K562 (cell line): ENCODE measurements at regions not wholly inside any gene's neighbourhood (a gene's known extent, or its start where the extent isn't known, plus 50 kb on each side); places are given as distances from the start of the nearest gene placed in this dataset.

ENCODE experiments used
- ATAC-seq: fragments of 200-7000 bp; cut with Tn5 transposase; 3 replicates; pipeline ENCODE4 v1.9.1; 2020; ENCODE audit warnings: moderate library complexity
- BruUV-seq: library from RNA; stranded (reverse); fragments of 400-500 nt; replicated peaks from 2 replicates; lab custom pipeline; 2021; lab: Mats Ljungman, UMichigan
- CTCF ChIA-PET: fragments of 300-600 bp; formaldehyde crosslinking; extraction: SDS; loops from one replicate; lab custom pipeline; 2021; ENCODE audit warnings: low intra/inter-chr PET ratio; lab: Yijun Ruan, JAX
- POLR2A ChIA-PET: fragments of 300-600, 350-650 bp; sonication (Branson Sonifier 250); formaldehyde crosslinking; extraction: SDS; loops from one replicate; lab custom pipeline; 2021; ENCODE audit warnings: antibody characterized with exemption, inconsistent platforms; lab: Yijun Ruan, JAX
- DNase-seq, 4 experiments: peaks; one replicate each; pipeline versions ENCODE4 v3.0.0 to v3.0.0-alpha.2; 2011 to 2018; ENCODE audit warnings: low spot score in 3 of 4, mixed read lengths in 3 of 4; ENCODE audit errors: extremely low read depth in 1 of 4
- FAIRE-seq: peaks from 2 replicates; lab custom pipeline; 2011; peaks lifted over from hg19 to GRCh38; lab: Jason Lieb, UNC
- H2AFZ ChIP-seq: 2 replicates; pipeline ENCODE4 v1.6.0; 2011; ENCODE audit warnings: low read depth, low read length, control low read depth, inconsistent platforms
- H3K27ac ChIP-seq: fragments of 200-600 bp; 3 replicates; pipeline ENCODE4 v1.8.0; 2011; ENCODE audit warnings: low read depth, mild to moderate bottlenecking, control low read depth, inconsistent platforms, low read length, moderate library complexity, mixed read lengths; ENCODE audit errors: extremely low read depth
- H3K27me3 ChIP-seq, 2 experiments: fragments of 300-600 bp in 1 of 2; 2 replicates in 1 of 2; 3 replicates in 1 of 2; pipeline versions ENCODE4 v1.6.0 to v1.8.0; 2011; ENCODE audit warnings: inconsistent platforms in 2 of 2, low read length in 2 of 2, mild to moderate bottlenecking in 1 of 2, mixed read lengths in 1 of 2, moderate library complexity in 1 of 2; ENCODE audit not compliant: control insufficient read depth in 2 of 2, insufficient read depth in 2 of 2
- H3K36me3 ChIP-seq: fragments of 300-600 bp; 3 replicates; pipeline ENCODE4 v1.8.0; 2011; ENCODE audit warnings: mild to moderate bottlenecking, low read length, inconsistent platforms; ENCODE audit not compliant: control insufficient read depth, insufficient read depth
- H3K4me1 ChIP-seq, 2 experiments: fragments of 200-600 bp in 1 of 2; replicated peaks in 1 of 2; 2 replicates in 1 of 2; 3 replicates in 1 of 2; pipeline versions ENCODE4 v1.5.1 to v1.8.0; 2011; ENCODE audit warnings: inconsistent platforms in 2 of 2, low read length in 2 of 2, mild to moderate bottlenecking in 1 of 2, mixed read lengths in 1 of 2, moderate library complexity in 1 of 2; ENCODE audit not compliant: control insufficient read depth in 2 of 2, insufficient read depth in 2 of 2
- H3K4me2 ChIP-seq: 2 replicates; pipeline ENCODE4 v1.6.1; 2011; ENCODE audit warnings: low read length, control low read depth, inconsistent platforms, mixed read lengths; ENCODE audit not compliant: insufficient read depth
- H3K4me3 ChIP-seq: fragments of 200-600 bp; sonication (generic), shearing (Covaris generic); 2 replicates; pipeline ENCODE4 v1.5.1; 2016; ENCODE audit warnings: control low read depth, inconsistent platforms
- H3K79me2 ChIP-seq: fragments of 200-600 bp; 3 replicates; pipeline ENCODE4 v1.8.0; 2011; ENCODE audit warnings: low read length, inconsistent platforms; ENCODE audit not compliant: control insufficient read depth, insufficient read depth
- H3K9ac ChIP-seq, 2 experiments: 2 replicates each; pipeline versions ENCODE4 v1.6.0 to v1.6.1; 2011; ENCODE audit warnings: low read depth in 2 of 2, low read length in 2 of 2, control low read depth in 1 of 2, inconsistent platforms in 1 of 2, mild to moderate bottlenecking in 1 of 2, mixed read lengths in 1 of 2; ENCODE audit not compliant: insufficient read depth in 1 of 2
- H3K9me1 ChIP-seq: one replicate; pipeline ENCODE4 v1.6.0; 2011; ENCODE audit warnings: inconsistent platforms, mild to moderate bottlenecking, low read length, moderate library complexity; ENCODE audit not compliant: control insufficient read depth, insufficient read depth
- H3K9me3 ChIP-seq: replicated peaks from 2 replicates; pipeline ENCODE4 v1.5.1; 2011; ENCODE audit warnings: low read depth, low read length, inconsistent platforms; ENCODE audit not compliant: control insufficient read depth, insufficient read depth
- H4K20me1 ChIP-seq: replicated peaks from 2 replicates; pipeline ENCODE4 v1.6.1; 2011; ENCODE audit warnings: low read length, inconsistent platforms, mixed read lengths; ENCODE audit not compliant: control insufficient read depth, insufficient read depth
- ARHGAP35 ChIP-seq: fragments of 450-650 bp; IDR thresholded peaks from 2 replicates; pipeline ENCODE4 v1.6.1; 2018; ENCODE audit not compliant: partially characterized antibody
- BHLHE40 ChIP-seq: IDR thresholded peaks from 2 replicates; pipeline ENCODE4 v1.6.1; 2011; ENCODE audit warnings: low read length, improper control_type of control experiment
- FOXP1 ChIP-seq: sonication (generic); formaldehyde crosslinking; IDR thresholded peaks from 2 replicates; pipeline ENCODE4 v1.8.0; 2022; ENCODE audit warnings: mild to moderate bottlenecking, missing genetic modification reagents
- GABPB1 ChIP-seq: sonication (generic); formaldehyde crosslinking; IDR thresholded peaks from 2 replicates; pipeline ENCODE4 v1.8.0; 2022; ENCODE audit warnings: mild to moderate bottlenecking, missing genetic modification reagents
- HCFC1 ChIP-seq: IDR thresholded peaks from 2 replicates; pipeline ENCODE4 v1.6.1; 2012; ENCODE audit warnings: low read depth, low read length, improper control_type of control experiment
- HNRNPLL ChIP-seq: fragments of 200-400 bp; formaldehyde crosslinking; IDR thresholded peaks from 2 replicates; pipeline ENCODE4 v1.6.1; 2017; ENCODE audit warnings: low read length, low read depth, mild to moderate bottlenecking; ENCODE audit not compliant: poor library complexity, severe bottlenecking
- HSF4 ChIP-seq: fragments of 250-450 bp; sonication (Bioruptor Pico); IDR thresholded peaks from 2 replicates; pipeline ENCODE4 v2.1.2; 2022; ENCODE audit warnings: mild to moderate bottlenecking, moderate library complexity, borderline replicate concordance
- IFI16 ChIP-seq: fragments of 250-450 bp; sonication (Bioruptor Pico); IDR thresholded peaks from 2 replicates; pipeline ENCODE4 v2.1.2; 2022; ENCODE audit warnings: mild to moderate bottlenecking, inconsistent platforms
- KLF6 ChIP-seq: fragments of 250-450 bp; sonication (Bioruptor Pico); IDR thresholded peaks from 2 replicates; pipeline ENCODE4 v1.4.0; 2020; ENCODE audit warnings: mild to moderate bottlenecking, moderate library complexity, borderline replicate concordance
- LEF1 ChIP-seq: fragments of 450-650 bp; IDR thresholded peaks from 2 replicates; pipeline ENCODE4 v1.6.1; 2016; ENCODE audit warnings: mild to moderate bottlenecking
- NCOA6 ChIP-seq: fragments of 450-650 bp; IDR thresholded peaks from 2 replicates; pipeline ENCODE4 v1.6.1; 2017; ENCODE audit warnings: mild to moderate bottlenecking
- NR2F6 ChIP-seq: fragments of 450-650 bp; formaldehyde crosslinking; IDR thresholded peaks from 2 replicates; pipeline ENCODE4 v1.4.0; 2020; ENCODE audit warnings: mild to moderate bottlenecking
- PRPF4 ChIP-seq: fragments of 200-400 bp; formaldehyde crosslinking; IDR thresholded peaks from one replicate; pipeline ENCODE4 v1.6.1; 2017; ENCODE audit warnings: low read length, low read depth, mild to moderate bottlenecking; ENCODE audit not compliant: insufficient read depth, poor library complexity, severe bottlenecking
- PTTG1 ChIP-seq: fragments of 450-650 bp; IDR thresholded peaks from 2 replicates; pipeline ENCODE4 v1.6.1; 2016; ENCODE audit warnings: low read depth, mild to moderate bottlenecking, missing genetic modification characterization, missing compliant biosample characterization
- RBM15 ChIP-seq: fragments of 200-400 bp; formaldehyde crosslinking; IDR thresholded peaks from 2 replicates; pipeline ENCODE4 v1.6.1; 2018; ENCODE audit warnings: mild to moderate bottlenecking, low read length, moderate library complexity; ENCODE audit not compliant: insufficient read depth
- TRIM24 ChIP-seq, 2 experiments: fragments of 450-650 bp; IDR thresholded peaks; 2 replicates each; pipeline ENCODE4 v1.6.1; 2016
- ZFP30 ChIP-seq: fragments of 250-450 bp; sonication (Bioruptor Pico); IDR thresholded peaks from 2 replicates; pipeline ENCODE4 v1.8.0; 2022; ENCODE audit warnings: moderate library complexity, mild to moderate bottlenecking, inconsistent platforms, borderline replicate concordance
- ZNF232 ChIP-seq: sonication (generic); formaldehyde crosslinking; IDR thresholded peaks from 2 replicates; pipeline ENCODE4 v1.8.0; 2022; ENCODE audit warnings: mild to moderate bottlenecking, missing genetic modification reagents
- ZNF282 ChIP-seq: sonication (generic); formaldehyde crosslinking; IDR thresholded peaks from 2 replicates; pipeline ENCODE4 v1.8.1; 2023; ENCODE audit warnings: missing genetic modification reagents
- ZNF644 ChIP-seq: fragments of 200-800 bp; sonication (Bioruptor generic); IDR thresholded peaks from 2 replicates; pipeline ENCODE4 v1.6.1; 2016; ENCODE audit warnings: low read depth, missing genetic modification characterization, missing compliant biosample characterization
- WGBS: fragments of 100-300 bp; shearing (Covaris generic); methylation state at CpG from one replicate; pipeline ENCODE4 v1.1.6; 2016; ENCODE audit warnings: low coverage, mixed read lengths; ENCODE audit not compliant: insufficient coverage; ENCODE audit errors: missing lambda C conversion rate; 5-methylcytosine and 5-hydroxymethylcytosine counted together
- in situ Hi-C: fragments of 300-500 bp; cut with MboI; formaldehyde crosslinking; loops from 4 replicates; pipeline ENCODE4 v1.15.0; 2018; ENCODE audit warnings: inconsistent platforms, mixed read lengths
- intact Hi-C: fragments of 100-400 bp; cut with micrococcal nuclease; formaldehyde crosslinking; loops from 2 replicates; pipeline ENCODE4 v1.14.2; 2022
- TF ChIP-seq, protein P1 (sequence below): IDR thresholded peaks from 2 replicates; pipeline ENCODE4 v1.6.1; 2014; ENCODE audit warnings: antibody characterized with exemption

DNA sequence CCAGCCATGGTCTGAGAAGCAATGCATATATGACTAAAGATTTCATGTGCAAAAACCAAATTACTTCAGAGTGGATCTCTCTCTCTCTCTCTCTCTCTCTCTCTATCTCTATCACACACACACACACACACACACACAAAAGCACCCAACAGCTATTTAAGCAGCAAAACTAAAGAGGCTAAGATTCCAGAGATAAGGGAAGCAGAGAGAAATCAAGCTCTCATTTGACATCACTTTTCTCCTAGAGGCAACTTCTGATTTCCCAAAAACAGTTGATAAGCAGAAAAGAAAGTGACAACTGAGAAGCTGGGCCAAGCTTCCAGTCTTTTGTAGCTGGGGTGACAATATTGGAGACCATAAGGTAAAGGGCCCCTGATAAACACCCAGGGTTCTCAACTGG lies 526.0 kb upstream of the NR2F2 start (continued):
- TF ChIP-seq ZNF282 (CRISPR knock-in tag) (no peak), TRIM24 (IDR thresholded peaks at IDR 0.05) (no peak), NCOA6 (no peak)

DNA sequence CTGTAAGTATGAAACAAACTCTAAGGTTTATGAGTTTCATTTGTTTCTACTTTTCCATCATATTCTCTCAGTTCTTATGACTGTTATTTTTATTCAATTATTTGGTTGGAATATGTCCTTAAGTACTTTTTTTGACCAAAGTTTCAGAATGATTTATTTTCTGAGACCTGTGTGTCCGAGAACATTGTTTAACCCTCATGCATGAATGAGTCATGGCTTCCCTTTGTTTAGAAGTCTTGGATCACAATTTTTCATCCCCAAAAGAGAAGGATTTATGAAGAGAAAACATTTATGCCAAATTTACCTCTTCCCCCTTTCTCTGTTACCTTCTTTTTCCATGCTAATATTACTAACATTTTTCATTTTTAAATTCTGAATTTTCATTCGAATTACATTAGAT lies 518.0 kb upstream of the NR2F2 start:
- BruUV-seq, result no TSS peak
- ChIA-PET POLR2A (no interaction called here), CTCF (no interaction called here)
- Histone ChIP-seq H3K4me1 (no peaks in the 10 kb centered on the region), H3K9me1 (no peaks in the 10 kb centered on the region), H2AFZ (no peak overlapping the region), H3K9ac (no peak overlapping the region), H3K27me3 (no peaks in the 10 kb centered on the region), H3K4me3 (no peak overlapping the region), H3K27ac (no peak overlapping the region), H3K4me2 (no peak overlapping the region), H3K36me3 (no peaks in the 10 kb centered on the region; the same call in 2 of the 3 replicates), H4K20me1 (no peaks in the 10 kb centered on the region), H3K9me3 (no peaks in the 10 kb centered on the region), H3K79me2 (no peaks in the 10 kb centered on the region)
- DNase-seq (no peak), ATAC-seq (no peak), FAIRE-seq (no peak)
- TF ChIP-seq HSF4 (CRISPR knock-in tag), result no peak
- no peak for TF ChIP-seq FOXP1
- TF ChIP-seq HCFC1, result no peak
- no peak for TF ChIP-seq IFI16 (CRISPR knock-in tag)
- no peak for TF ChIP-seq NR2F6 (CRISPR knock-in tag)
- TF ChIP-seq ZNF232 (CRISPR knock-in tag), result no peak
- no peak for TF ChIP-seq ZFP30
- TF ChIP-seq ARHGAP35, result no peak
- no peak for TF ChIP-seq KLF6
- TF ChIP-seq RBM15, result no peak
- no peak for TF ChIP-seq PTTG1
- no peak for TF ChIP-seq ZNF644 (tag)
- TF ChIP-seq HNRNPLL, result no peak
- no peak for TF ChIP-seq LEF1
- no peak for TF ChIP-seq BHLHE40
- TF ChIP-seq, protein P1, sequence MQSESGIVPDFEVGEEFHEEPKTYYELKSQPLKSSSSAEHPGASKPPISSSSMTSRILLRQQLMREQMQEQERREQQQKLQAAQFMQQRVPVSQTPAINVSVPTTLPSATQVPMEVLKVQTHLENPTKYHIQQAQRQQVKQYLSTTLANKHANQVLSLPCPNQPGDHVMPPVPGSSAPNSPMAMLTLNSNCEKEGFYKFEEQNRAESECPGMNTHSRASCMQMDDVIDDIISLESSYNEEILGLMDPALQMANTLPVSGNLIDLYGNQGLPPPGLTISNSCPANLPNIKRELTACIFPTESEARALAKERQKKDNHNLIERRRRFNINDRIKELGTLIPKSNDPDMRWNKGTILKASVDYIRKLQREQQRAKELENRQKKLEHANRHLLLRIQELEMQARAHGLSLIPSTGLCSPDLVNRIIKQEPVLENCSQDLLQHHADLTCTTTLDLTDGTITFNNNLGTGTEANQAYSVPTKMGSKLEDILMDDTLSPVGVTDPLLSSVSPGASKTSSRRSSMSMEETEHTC, result no peak
- TF ChIP-seq PRPF4, result no peak
- TF ChIP-seq GABPB1 (CRISPR knock-in tag), result no peak
- intact Hi-C loops, result no loop called here
- in situ Hi-C loops, result no loop called here
- 56% methylated on average over 2 of the region's 2 CpGs for WGBS
